H1 (cell line): ENCODE measurements at regions not wholly inside any gene's neighbourhood (a gene's known extent, or its start where the extent isn't known, plus 50 kb on each side); places are given as distances from the start of the nearest gene placed in this dataset.

ENCODE experiments used
- CEBPB ChIP-seq: IDR thresholded peaks from 2 replicates; pipeline ENCODE4 v1.6.1; 2012; ENCODE audit warnings: low read depth, low read length
- JUN ChIP-seq: IDR thresholded peaks from 2 replicates; pipeline ENCODE4 v1.6.1; 2011; ENCODE audit warnings: low read depth, mild to moderate bottlenecking, improper control_type of control experiment, low read length
- RNF2 ChIP-seq: fragments of 200-900, 300-1000 bp; sonication (generic); IDR thresholded peaks from 2 replicates; pipeline ENCODE4 v1.7.1; 2016; ENCODE audit warnings: borderline replicate concordance, low read depth, mild to moderate bottlenecking, antibody characterized with exemption, low read length; ENCODE audit not compliant: poor library complexity, severe bottlenecking; ENCODE audit errors: missing control alignments
- SP1 ChIP-seq: IDR thresholded peaks from 2 replicates; pipeline ENCODE4 v1.6.1; 2011; ENCODE audit warnings: low read depth, low read length
- TF ChIP-seq, protein P1 (sequence below): IDR thresholded peaks from 2 replicates; pipeline ENCODE4 v1.6.1; 2011; ENCODE audit warnings: low read depth, mild to moderate bottlenecking, low read length; ENCODE audit not compliant: insufficient read depth

DNA sequence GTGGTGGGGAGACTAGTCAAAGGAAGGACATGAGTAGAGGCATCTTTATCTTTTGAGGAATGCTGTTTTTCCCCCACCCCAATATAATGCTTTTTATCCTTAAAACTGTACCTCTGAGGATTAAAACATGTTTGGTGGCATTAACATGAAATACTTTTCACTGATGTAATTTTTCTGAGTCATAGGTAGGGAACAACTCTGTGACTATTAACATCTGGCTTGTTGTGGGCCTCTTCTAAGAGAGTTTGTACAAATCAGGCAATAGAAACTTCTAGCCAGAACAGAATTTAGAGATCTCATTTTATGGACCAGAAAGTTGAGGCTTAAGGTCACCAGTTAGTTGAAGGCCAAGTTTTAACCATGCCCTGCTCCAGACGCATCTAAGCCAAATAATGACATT lies 207.6 kb downstream of the SOX3 start (continued):
- TF ChIP-seq, protein P1, sequence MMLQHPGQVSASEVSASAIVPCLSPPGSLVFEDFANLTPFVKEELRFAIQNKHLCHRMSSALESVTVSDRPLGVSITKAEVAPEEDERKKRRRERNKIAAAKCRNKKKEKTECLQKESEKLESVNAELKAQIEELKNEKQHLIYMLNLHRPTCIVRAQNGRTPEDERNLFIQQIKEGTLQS = no peak
- no peak for TF ChIP-seq CEBPB
- no peak for TF ChIP-seq RNF2
- TF ChIP-seq SP1 = no peak
- no peak for TF ChIP-seq JUN
- TF ChIP-seq, all 59 proteins: peak for 0
